NCI-H226 (cell line): ENCODE measurements at regions not wholly inside any gene's neighbourhood (a gene's known extent, or its start where the extent isn't known, plus 50 kb on each side); places are given as distances from the start of the nearest gene placed in this dataset.

Source experiments
- DNase-seq: peaks from one replicate; pipeline ENCODE4 v3.0.0-alpha.2; 2015

DNA sequence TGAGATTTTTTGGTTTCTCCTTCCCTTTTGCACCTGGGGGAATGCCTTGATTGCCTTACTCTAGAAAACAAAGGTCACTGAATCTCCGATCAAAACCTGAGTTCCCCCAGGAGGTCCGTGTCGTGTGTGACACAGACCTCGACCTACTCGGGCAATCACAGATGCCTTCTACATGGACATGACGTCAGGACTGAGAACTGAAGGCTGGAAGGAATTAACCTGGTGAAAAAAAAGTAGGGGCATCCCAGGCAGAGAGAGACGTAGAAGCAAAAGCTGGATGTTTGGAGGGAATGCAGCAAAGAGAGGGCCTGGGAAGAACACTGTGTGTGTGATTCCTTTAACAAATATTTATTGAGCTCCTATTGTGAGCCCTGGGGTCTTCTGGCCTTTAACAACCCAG lies 178.0 kb downstream of the PRDM2 start:
- no peak for DNase-seq

GRCh38 chr1:13878451-13878850 lies 178.5 kb downstream of the PRDM2 start:
- DNase-seq, result no peak

- no peak for DNase-seq
Observed at GRCh38 chr1:13881385-13882088, 181.5 kb downstream of the PRDM2 start.

DNA sequence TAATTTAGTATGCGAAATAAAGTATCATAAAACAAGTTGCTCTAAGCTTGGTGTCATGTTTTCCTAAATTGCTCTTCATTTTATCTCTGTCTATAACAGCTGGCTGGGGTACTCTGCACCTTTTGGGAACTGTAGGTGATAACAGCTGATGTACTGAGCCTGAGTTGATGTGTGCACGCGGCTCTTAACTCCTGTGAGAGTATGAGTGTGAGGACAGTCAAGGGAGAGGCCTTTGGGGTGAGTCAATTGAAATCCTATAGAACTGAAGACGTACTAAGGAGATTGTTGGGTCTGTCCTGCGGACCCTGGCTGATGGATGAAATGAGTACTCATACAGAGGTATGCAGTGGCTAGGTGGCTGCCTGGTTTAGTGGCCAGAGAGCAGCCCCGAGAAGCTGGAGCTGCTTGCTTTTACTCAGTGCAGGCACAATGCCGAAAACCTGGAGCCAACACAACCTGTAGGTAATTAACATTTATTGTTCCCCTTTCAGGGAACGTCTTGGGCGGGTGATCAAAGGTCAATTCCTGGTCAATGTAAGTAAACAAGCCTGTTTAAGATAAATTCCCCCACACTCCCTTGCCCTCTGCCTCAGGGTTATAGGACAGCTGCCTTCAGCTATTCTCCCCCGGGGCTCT lies 188.5 kb downstream of the PRDM2 start:
- DNase-seq, result no peak

DNA sequence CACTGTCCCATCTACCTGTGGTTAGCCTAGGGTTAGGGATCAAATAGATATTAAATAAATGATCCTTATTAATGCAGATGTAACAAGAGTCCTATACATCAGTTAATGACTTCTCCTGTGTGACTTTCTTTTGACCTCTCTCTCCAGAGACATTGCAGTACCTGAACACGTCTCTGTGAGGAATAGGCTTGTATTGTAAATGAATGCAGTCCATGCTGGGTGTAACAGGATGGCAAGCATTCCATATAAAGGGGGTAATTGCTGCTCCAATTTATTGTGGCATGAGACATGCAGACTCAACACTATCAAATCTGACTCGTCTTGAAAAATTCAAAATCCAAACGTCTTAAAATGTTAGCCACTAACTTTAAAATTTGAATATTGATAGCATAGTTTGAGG lies 189.5 kb downstream of the PRDM2 start:
- DNase-seq, result no peak

DNA sequence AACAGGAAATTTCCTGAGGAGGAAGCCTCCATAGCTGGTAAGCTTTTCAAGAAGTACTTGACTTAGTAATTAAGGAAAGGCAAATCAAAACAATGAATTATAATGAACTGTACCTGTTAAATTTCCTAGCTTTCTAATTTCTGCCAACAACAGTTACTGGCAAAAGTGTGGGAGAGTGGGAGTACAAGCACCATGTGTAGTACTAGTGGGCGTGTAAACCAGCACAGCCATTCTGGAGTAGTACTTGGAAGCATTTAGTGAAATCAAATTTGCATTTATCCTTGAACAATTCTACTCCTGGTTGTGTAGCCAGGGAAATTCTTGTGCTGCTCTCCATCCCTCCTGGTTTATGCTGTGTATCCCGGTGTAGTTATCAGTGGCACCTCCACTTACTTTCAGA lies 190.8 kb downstream of the PRDM2 start:
- no peak for DNase-seq

DNA sequence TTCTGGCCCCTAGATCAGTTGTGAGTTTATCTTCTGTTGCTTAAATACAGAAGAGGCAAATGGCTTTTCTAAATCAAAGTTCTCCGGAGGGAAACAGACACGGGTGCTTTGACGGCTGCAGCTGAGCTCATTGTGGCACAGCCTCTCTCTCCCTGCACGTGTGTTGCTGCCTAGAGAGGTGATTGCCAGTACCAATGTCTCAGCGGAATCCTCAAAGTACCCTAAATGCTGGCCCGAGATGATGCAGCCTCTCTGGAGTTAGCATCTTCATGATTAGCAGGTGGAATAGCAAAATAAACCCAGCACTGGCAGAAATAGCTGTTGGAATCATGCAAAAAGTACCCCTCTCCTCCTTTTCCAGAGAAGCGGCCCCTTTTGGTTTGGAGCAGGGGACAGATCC lies 192.2 kb downstream of the PRDM2 start:
- DNase-seq, result no peak

DNA sequence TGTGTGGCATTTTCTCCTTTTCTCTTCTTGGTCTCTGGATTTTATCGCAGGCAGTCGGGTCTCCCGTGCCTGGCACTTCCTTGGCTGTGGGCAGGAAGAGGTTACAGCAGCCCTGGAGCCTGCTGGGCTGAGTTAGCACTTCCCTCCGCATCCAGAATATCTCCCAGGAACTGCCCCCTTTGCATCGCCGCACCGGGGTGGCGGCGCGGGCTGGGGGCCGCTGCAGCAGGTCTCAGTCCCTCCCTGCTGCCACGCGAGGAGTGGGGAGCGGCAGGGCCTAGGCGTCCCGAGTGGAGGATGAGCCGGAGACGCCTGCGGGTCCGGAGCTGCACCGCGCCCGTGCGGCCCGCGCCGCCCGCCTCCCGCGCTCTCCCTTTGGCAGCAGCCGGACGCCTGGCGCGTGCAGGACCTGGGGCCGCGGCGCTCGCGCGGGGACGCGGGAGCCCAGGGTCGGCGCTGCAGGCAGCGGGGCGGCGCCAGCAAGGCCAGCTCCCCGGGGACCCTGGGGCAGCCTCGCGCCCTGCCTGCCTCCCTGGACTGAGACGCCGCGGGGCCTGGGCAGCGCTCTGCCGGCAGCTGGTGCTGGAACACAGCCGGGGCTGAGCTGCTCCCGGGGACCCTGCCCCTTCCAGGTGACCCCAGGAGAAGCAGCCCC lies 192.8 kb downstream of the PRDM2 start:
- no peak for DNase-seq

- no peak for DNase-seq
Observed at GRCh38 chr1:13893409-13893821, 193.4 kb downstream of the PRDM2 start.

DNA sequence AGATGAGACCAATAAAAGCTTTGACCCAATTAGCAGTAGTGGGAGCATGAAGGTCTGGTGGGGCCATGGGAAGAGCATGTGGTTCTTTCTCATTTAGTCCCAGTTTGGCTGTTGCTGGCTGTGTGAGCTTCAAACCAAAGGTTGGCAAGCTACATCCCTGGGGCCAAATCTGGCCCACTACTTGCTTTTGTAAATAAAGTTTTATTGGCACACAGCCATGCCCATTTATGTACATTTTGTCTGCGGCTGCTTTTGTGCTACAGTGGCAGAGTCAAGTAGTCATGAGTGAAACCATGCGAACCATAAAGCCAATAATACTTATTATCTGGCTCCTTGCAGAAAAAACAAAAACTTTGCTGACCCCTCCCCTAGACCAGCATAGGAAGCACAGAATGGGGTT lies 196.9 kb downstream of the PRDM2 start:
- no peak for DNase-seq

DNA sequence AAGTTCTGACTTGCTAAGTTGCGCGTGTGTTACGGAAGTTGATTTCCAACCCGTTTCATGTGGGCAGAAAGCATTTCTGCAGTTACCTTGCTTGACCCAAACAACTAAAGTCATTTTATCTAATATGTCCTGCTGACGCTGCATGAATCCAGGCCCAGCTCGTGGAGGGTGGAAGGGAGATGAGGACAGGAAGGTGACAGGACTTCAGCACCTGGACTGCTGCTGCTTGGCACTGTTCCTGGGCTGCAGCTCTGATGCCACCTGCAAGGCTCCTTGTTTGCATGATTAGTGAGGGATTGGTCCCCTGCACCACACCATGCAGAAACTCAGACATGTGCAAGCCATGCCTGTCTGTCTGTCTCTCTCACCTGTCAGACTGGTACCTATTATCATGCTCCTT lies 198.4 kb downstream of the PRDM2 start:
- no peak for DNase-seq

- DNase-seq, result no peak
Observed at GRCh38 chr1:13899856-13900255, 199.9 kb downstream of the PRDM2 start.

DNA sequence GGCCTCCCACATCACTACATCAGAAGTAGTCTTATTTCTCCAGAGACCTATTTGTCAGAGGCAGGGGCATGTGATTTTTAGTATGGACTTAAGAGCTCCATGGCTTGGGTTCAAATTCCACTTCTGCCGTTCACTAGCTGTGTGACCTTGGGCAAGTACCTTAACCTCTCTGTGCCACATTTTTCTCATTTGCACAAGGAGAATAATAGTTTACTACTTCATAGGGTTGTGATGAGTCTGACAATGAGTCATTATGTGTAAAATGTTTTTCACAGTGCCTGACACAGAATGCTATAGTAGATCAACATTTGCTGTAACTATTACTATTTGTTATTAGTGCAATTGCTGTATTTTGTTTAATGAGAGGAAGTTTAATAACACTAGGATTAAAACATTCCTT lies 200.6 kb downstream of the PRDM2 start:
- no peak for DNase-seq

DNA sequence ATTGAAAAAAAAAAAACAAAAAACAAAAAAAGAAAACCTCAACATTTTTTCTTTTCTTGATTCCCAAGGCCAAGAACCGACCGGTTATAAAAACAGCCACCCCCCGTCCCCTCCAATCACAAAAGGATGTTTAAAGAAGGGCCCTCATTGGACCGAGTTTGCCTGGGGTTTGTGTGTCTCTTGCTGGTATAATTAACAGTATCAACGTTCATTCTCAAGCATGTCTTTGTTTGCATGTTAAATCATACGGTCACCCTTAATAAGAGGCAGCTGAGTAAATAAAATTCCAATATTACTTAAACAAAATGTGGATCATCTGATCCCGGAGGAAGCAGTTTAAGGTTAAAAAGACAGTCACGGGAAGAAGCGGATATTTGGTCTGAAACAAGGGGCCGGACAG lies 201.1 kb downstream of the PRDM2 start:
- no peak for DNase-seq

DNA sequence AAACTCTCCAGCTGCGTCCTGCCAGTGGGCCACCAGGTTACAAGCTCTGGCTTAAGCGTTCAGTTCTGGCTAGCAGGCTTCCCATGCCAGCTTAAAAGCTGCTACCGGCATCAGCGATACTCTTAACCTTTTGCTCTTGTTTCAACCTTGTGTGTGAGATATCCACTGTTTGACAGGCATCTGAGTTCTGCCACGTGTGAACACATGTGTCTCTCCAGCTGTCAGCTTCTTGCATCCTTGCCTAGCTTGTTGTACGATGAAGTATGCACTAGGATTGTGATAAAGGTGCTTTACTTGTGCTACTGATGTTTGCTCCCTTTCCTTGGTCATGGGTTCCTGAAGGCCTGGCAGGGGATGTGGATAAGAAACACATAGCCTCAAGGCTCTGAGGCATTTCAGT lies 201.6 kb downstream of the PRDM2 start:
- DNase-seq, result no peak

- no peak for DNase-seq
Observed at GRCh38 chr1:13908128-13908527, 208.1 kb downstream of the PRDM2 start.

GRCh38 chr1:13911697-13912619 lies 212.0 kb downstream of the PRDM2 start:
- no peak for DNase-seq

- DNase-seq, result no peak
Observed at GRCh38 chr1:13913396-13913795, 213.4 kb downstream of the PRDM2 start.

GRCh38 chr1:13916530-13916929 lies 216.5 kb downstream of the PRDM2 start:
- DNase-seq, result no peak

GRCh38 chr1:13917607-13918006 lies 217.6 kb downstream of the PRDM2 start:
- DNase-seq, result no peak

DNA sequence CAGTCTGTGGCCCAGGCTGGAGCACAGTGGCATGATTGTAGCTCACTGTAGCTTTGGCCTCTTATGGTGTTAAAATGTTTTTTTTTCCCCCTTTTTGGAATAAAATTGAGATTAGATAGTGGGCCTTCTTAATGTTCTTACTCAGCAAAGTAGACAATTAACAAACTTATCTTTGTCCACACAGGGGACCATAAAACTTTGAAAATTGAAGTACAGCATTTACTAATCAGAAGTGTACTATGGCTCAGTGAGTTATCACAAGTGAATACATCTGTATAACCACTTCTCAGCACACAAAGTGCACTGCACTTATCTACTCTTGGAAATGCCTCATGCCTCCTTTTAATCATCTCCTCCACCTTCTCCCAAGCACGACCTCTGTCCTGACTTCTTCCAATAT lies 218.9 kb downstream of the PRDM2 start:
- no peak for DNase-seq

- no peak for DNase-seq
Observed at GRCh38 chr1:13921190-13921589, 221.2 kb downstream of the PRDM2 start.

- no peak for DNase-seq
Observed at GRCh38 chr1:13922466-13923110, 222.6 kb downstream of the PRDM2 start.
